Testis (tissue), 2 donors: ENCODE measurements at regions not wholly inside any gene's neighbourhood (a gene's known extent, or its start where the extent isn't known, plus 50 kb on each side); places are given as distances from the start of the nearest gene placed in this dataset.

Source experiments
- POLR2A ChIP-seq: fragments of 450-650 bp; IDR thresholded peaks from one replicate; pipeline ENCODE4 v1.6.1; 2017; ENCODE audit warnings: antibody characterized with exemption, mild to moderate bottlenecking, moderate library complexity
- TF ChIP-seq, protein P1 (sequence below), 3 experiments: fragments of 450-650 bp in 2 of 3; fragments of 200-600 bp in 1 of 3; sonication (generic) in 1 of 3; IDR thresholded peaks; one replicate each; pipeline ENCODE4 v1.5.1; 2016 to 2019; ENCODE audit warnings: antibody characterized with exemption in 3 of 3, mild to moderate bottlenecking in 2 of 3, moderate library complexity in 1 of 3

DNA sequence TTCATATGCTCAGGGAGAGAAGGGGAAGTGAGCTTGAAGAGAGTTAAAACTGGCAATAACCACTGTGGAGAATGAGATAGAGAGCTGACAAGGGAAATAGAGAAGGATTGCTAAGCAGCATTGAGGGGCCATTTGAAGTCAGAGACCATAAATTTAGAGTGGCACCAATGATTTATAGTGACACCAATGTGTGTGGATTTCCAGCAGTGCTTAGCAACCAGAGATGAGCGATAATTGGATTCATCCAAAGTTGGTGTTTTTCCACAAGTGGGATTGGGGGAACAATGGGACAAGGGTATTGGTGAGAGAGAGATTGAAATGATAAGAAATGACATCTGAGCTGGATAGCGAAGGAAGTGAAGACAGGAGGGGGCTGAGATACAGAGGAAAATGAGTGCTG is 114.1 kb downstream of the C1orf94 start:
- TF ChIP-seq, protein P1, sequence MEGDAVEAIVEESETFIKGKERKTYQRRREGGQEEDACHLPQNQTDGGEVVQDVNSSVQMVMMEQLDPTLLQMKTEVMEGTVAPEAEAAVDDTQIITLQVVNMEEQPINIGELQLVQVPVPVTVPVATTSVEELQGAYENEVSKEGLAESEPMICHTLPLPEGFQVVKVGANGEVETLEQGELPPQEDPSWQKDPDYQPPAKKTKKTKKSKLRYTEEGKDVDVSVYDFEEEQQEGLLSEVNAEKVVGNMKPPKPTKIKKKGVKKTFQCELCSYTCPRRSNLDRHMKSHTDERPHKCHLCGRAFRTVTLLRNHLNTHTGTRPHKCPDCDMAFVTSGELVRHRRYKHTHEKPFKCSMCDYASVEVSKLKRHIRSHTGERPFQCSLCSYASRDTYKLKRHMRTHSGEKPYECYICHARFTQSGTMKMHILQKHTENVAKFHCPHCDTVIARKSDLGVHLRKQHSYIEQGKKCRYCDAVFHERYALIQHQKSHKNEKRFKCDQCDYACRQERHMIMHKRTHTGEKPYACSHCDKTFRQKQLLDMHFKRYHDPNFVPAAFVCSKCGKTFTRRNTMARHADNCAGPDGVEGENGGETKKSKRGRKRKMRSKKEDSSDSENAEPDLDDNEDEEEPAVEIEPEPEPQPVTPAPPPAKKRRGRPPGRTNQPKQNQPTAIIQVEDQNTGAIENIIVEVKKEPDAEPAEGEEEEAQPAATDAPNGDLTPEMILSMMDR (IDR thresholded peaks at IDR 0.05), result no peak
- no peak for TF ChIP-seq POLR2A
